Karpas-422 (cell line): ENCODE measurements at regions not wholly inside any gene's neighbourhood (a gene's known extent, or its start where the extent isn't known, plus 50 kb on each side); places are given as distances from the start of the nearest gene placed in this dataset.

Source experiments
- DNase-seq: peaks from one replicate; pipeline ENCODE4 v3.0.0-alpha.2; 2015
- H2AFZ ChIP-seq: fragments of 200-600 bp; sonication (generic); 2 replicates; pipeline ENCODE4 v1.6.1; 2014; ENCODE audit warnings: antibody characterized with exemption, low read length, mixed read lengths
- H3K27ac ChIP-seq: fragments of 200-600 bp; sonication (generic); 2 replicates; pipeline ENCODE4 v1.5.1; 2014; ENCODE audit warnings: mild to moderate bottlenecking, low read length, moderate library complexity
- H3K27me3 ChIP-seq: fragments of 200-600 bp; sonication (generic); 2 replicates; pipeline ENCODE4 v1.6.1; 2014; ENCODE audit warnings: low read length, mixed read lengths
- H3K36me3 ChIP-seq: fragments of 200-600 bp; sonication (generic); 2 replicates; pipeline ENCODE4 v1.6.1; 2014; ENCODE audit warnings: low read length, mixed read lengths; ENCODE audit not compliant: insufficient read depth
- H3K4me1 ChIP-seq: fragments of 200-600 bp; sonication (generic); 2 replicates; pipeline ENCODE4 v1.6.1; 2014; ENCODE audit warnings: mild to moderate bottlenecking, low read length, mixed read lengths
- H3K4me2 ChIP-seq: fragments of 200-600 bp; sonication (generic); 2 replicates; pipeline ENCODE4 v1.6.1; 2014; ENCODE audit warnings: low read length, low read depth, mild to moderate bottlenecking; ENCODE audit not compliant: poor library complexity, severe bottlenecking
- H3K4me3 ChIP-seq: fragments of 200-600 bp; sonication (generic); 2 replicates; pipeline ENCODE4 v1.5.1; 2014; ENCODE audit warnings: mild to moderate bottlenecking, antibody characterized with exemption, low read length, mixed read lengths
- H3K79me2 ChIP-seq: fragments of 200-600 bp; sonication (generic); 2 replicates; pipeline ENCODE4 v1.6.1; 2014; ENCODE audit warnings: mild to moderate bottlenecking, low read length, mixed read lengths
- H3K9ac ChIP-seq: fragments of 200-600 bp; sonication (generic); 2 replicates; pipeline ENCODE4 v1.6.0; 2014; ENCODE audit warnings: low read length
- H3K9me2 ChIP-seq: fragments of 200-600 bp; sonication (generic), shearing (Covaris generic); replicated peaks from 2 replicates; pipeline ENCODE4 v1.6.0; 2014; ENCODE audit warnings: mild to moderate bottlenecking, low read length, moderate library complexity; ENCODE audit not compliant: insufficient read depth
- H3K9me3 ChIP-seq: fragments of 300-700, 200-600 bp; sonication (generic); 2 replicates; pipeline ENCODE4 v1.6.1; 2014; ENCODE audit warnings: low read length, mixed read lengths
- H4K20me1 ChIP-seq: fragments of 200-600 bp; sonication (generic); 2 replicates; pipeline ENCODE4 v1.6.1; 2014; ENCODE audit warnings: mild to moderate bottlenecking, antibody characterized with exemption, low read length, low read depth; ENCODE audit not compliant: insufficient read depth

- H3K27me3 ChIP-seq: no peaks in the 10 kb centered on the region
- H3K9me3 ChIP-seq: peaks cover 20% of the 10 kb centered on the region
- H3K4me3 ChIP-seq: no peak overlapping the region
- no peaks in the 10 kb centered on the region for H3K4me1 ChIP-seq
- no peak overlapping the region for H3K4me2 ChIP-seq
- no peak overlapping the region for H3K27ac ChIP-seq
- no peaks in the 10 kb centered on the region for H3K79me2 ChIP-seq
- no peak overlapping the region for H3K9ac ChIP-seq
- H3K36me3 ChIP-seq: no peaks in the 10 kb centered on the region
- DNase-seq: no peak
- no peaks in the 10 kb centered on the region for H4K20me1 ChIP-seq
- no peaks in the 10 kb centered on the region for H3K9me2 ChIP-seq
- no peak overlapping the region for H2AFZ ChIP-seq
Observed at GRCh38 chr4:34516524-34516923, 1727.8 kb downstream of the ARAP2 start.

GRCh38 chr4:34534916-34535315 lies 1709.4 kb downstream of the ARAP2 start:
- Histone ChIP-seq H4K20me1 (no peaks in the 10 kb centered on the region), H3K4me3 (no peak overlapping the region), H3K9me2 (no peaks in the 10 kb centered on the region), H3K9ac (no peak overlapping the region), H3K27me3 (no peaks in the 10 kb centered on the region), H3K4me2 (no peak overlapping the region), H3K36me3 (no peaks in the 10 kb centered on the region), H2AFZ (no peak overlapping the region), H3K79me2 (no peaks in the 10 kb centered on the region), H3K27ac (no peak overlapping the region), H3K9me3 (peaks cover 39% of the 10 kb centered on the region), H3K4me1 (no peaks in the 10 kb centered on the region)
- DNase-seq: no peak

GRCh38 chr4:34566091-34566490 lies 1678.2 kb downstream of the ARAP2 start:
- H3K4me3 ChIP-seq: no peak overlapping the region
- no peak overlapping the region for H3K4me2 ChIP-seq
- no peaks in the 10 kb centered on the region for H3K79me2 ChIP-seq
- no peak overlapping the region for H3K27ac ChIP-seq
- H3K36me3 ChIP-seq: no peaks in the 10 kb centered on the region
- H2AFZ ChIP-seq: no peak overlapping the region; the same call in 1 of the 2 replicates
- H3K4me1 ChIP-seq: no peaks in the 10 kb centered on the region
- peaks cover 30% of the 10 kb centered on the region for H3K9me3 ChIP-seq
- no peaks in the 10 kb centered on the region for H4K20me1 ChIP-seq
- H3K9ac ChIP-seq: no peak overlapping the region
- no peaks in the 10 kb centered on the region for H3K27me3 ChIP-seq
- no peaks in the 10 kb centered on the region for H3K9me2 ChIP-seq
- DNase-seq: no peak

GRCh38 chr4:34572026-34572425 lies 1672.3 kb downstream of the ARAP2 start:
- no peak for DNase-seq
- no peaks in the 10 kb centered on the region for H3K4me1 ChIP-seq
- no peak overlapping the region for H3K9ac ChIP-seq
- H2AFZ ChIP-seq: no peak overlapping the region
- H3K27me3 ChIP-seq: no peaks in the 10 kb centered on the region
- no peak overlapping the region for H3K4me3 ChIP-seq
- no peak overlapping the region for H3K27ac ChIP-seq
- no peaks in the 10 kb centered on the region for H3K36me3 ChIP-seq
- H3K4me2 ChIP-seq: no peak overlapping the region
- no peaks in the 10 kb centered on the region for H4K20me1 ChIP-seq
- no peaks in the 10 kb centered on the region for H3K9me2 ChIP-seq
- no peaks in the 10 kb centered on the region for H3K79me2 ChIP-seq
- H3K9me3 ChIP-seq: peaks cover 21% of the 10 kb centered on the region

- H3K9me2 ChIP-seq: no peaks in the 10 kb centered on the region
- no peak overlapping the region for H3K27ac ChIP-seq
- H3K36me3 ChIP-seq: no peaks in the 10 kb centered on the region
- no peak overlapping the region for H2AFZ ChIP-seq
- no peaks in the 10 kb centered on the region for H3K4me1 ChIP-seq
- H3K4me3 ChIP-seq: no peak overlapping the region
- DNase-seq: no peak
- H3K4me2 ChIP-seq: no peak overlapping the region
- peaks cover 8% of the 10 kb centered on the region for H3K9me3 ChIP-seq
- H3K27me3 ChIP-seq: no peaks in the 10 kb centered on the region
- no peaks in the 10 kb centered on the region for H3K79me2 ChIP-seq
- no peaks in the 10 kb centered on the region for H4K20me1 ChIP-seq
- no peak overlapping the region for H3K9ac ChIP-seq
Observed at GRCh38 chr4:34615315-34615714, 1629.0 kb downstream of the ARAP2 start.

GRCh38 chr4:34619531-34620162 lies 1624.7 kb downstream of the ARAP2 start:
- H4K20me1 ChIP-seq: no peaks in the 10 kb centered on the region
- H3K4me3 ChIP-seq: no peak overlapping the region
- no peak overlapping the region for H3K4me2 ChIP-seq
- H3K9ac ChIP-seq: no peak overlapping the region
- H3K27me3 ChIP-seq: no peaks in the 10 kb centered on the region
- peaks cover 4% of the 10 kb centered on the region; the same call in 1 of the 2 replicates for H3K9me3 ChIP-seq
- H3K36me3 ChIP-seq: no peaks in the 10 kb centered on the region
- H2AFZ ChIP-seq: no peak overlapping the region
- no peak for DNase-seq
- H3K79me2 ChIP-seq: no peaks in the 10 kb centered on the region
- no peaks in the 10 kb centered on the region for H3K4me1 ChIP-seq
- no peak overlapping the region for H3K27ac ChIP-seq
- H3K9me2 ChIP-seq: no peaks in the 10 kb centered on the region

- H3K9me3 ChIP-seq: peaks cover 24% of the 10 kb centered on the region
- H3K9me2 ChIP-seq: no peaks in the 10 kb centered on the region
- no peak overlapping the region for H3K4me2 ChIP-seq
- no peaks in the 10 kb centered on the region for H3K79me2 ChIP-seq
- no peaks in the 10 kb centered on the region for H4K20me1 ChIP-seq
- no peaks in the 10 kb centered on the region for H3K36me3 ChIP-seq
- H3K9ac ChIP-seq: no peak overlapping the region
- H3K4me3 ChIP-seq: no peak overlapping the region
- H3K27me3 ChIP-seq: no peaks in the 10 kb centered on the region
- H3K4me1 ChIP-seq: no peaks in the 10 kb centered on the region
- H3K27ac ChIP-seq: no peak overlapping the region
- no peak for DNase-seq
- H2AFZ ChIP-seq: no peak overlapping the region
Observed at GRCh38 chr4:34628471-34628870, 1615.8 kb downstream of the ARAP2 start.

- DNase-seq: no peak
- no peaks in the 10 kb centered on the region for H3K9me2 ChIP-seq
- no peak overlapping the region for H2AFZ ChIP-seq
- no peaks in the 10 kb centered on the region for H3K27me3 ChIP-seq
- no peaks in the 10 kb centered on the region for H3K79me2 ChIP-seq
- no peak overlapping the region for H3K4me2 ChIP-seq
- H3K27ac ChIP-seq: no peak overlapping the region
- no peaks in the 10 kb centered on the region for H3K4me1 ChIP-seq
- H4K20me1 ChIP-seq: no peaks in the 10 kb centered on the region
- H3K9me3 ChIP-seq: peaks cover 24% of the 10 kb centered on the region
- no peak overlapping the region for H3K4me3 ChIP-seq
- no peaks in the 10 kb centered on the region for H3K36me3 ChIP-seq
- no peak overlapping the region for H3K9ac ChIP-seq
Observed at GRCh38 chr4:34629451-34629850, 1614.9 kb downstream of the ARAP2 start.
